SK-N-MC (cell line): ENCODE measurements at regions not wholly inside any gene's neighbourhood (a gene's known extent, or its start where the extent isn't known, plus 50 kb on each side); places are given as distances from the start of the nearest gene placed in this dataset.

Experiments
- EZH2 ChIP-seq: fragments of 200-600 bp; sonication (generic); IDR thresholded peaks from one replicate; pipeline ENCODE4 v1.6.1; 2017; ENCODE audit warnings: antibody characterized with exemption
- FOXP2 ChIP-seq: optimal IDR thresholded peaks from 2 replicates; pipeline ENCODE3; 2011; ENCODE audit warnings: mild to moderate bottlenecking, moderate library complexity; ENCODE audit not compliant: insufficient read depth; ENCODE audit errors: extremely low read length, control extremely low read depth
- POLR2AphosphoS5 ChIP-seq: IDR thresholded peaks from 2 replicates; pipeline ENCODE4 v1.6.1; 2012; ENCODE audit warnings: mild to moderate bottlenecking, low read depth, low read length, borderline replicate concordance

DNA sequence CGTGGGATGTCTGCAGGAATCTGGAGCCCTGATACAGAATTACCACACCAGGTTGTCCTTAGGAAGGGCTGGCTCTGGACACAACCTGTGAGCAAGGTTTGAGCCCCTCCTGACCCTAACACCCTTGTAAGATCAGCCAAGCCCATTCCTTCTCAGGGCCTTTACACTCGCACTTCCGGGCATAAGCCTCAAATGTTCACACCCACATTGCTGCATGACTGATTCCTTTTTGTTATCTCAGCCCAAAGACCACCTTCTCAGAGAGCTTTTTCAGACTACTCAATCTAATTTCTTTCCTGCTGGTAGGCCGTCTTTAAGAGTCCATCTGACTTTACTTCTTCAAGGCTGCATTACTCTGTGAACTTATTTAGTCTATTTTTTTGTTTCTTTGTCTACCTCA lies 464.0 kb upstream of the SPRED2 start:
- no peak for TF ChIP-seq EZH2
- no peak for TF ChIP-seq POLR2AphosphoS5
- no peak for TF ChIP-seq FOXP2
